ENCODE measurements at regions not wholly inside any gene's neighbourhood (a gene's known extent, or its start where the extent isn't known, plus 50 kb on each side); places are given as distances from the start of the nearest gene placed in this dataset.
"Not testable (repeated sequence)": the region's sequence is repeated elsewhere in the genome, so short reads cannot be mapped to it uniquely, and the experiment has no call there.

GRCh38 chr3:61445924-61446323, 115.4 kb upstream of the PTPRG start:
- no peak for DNase-seq

DNA sequence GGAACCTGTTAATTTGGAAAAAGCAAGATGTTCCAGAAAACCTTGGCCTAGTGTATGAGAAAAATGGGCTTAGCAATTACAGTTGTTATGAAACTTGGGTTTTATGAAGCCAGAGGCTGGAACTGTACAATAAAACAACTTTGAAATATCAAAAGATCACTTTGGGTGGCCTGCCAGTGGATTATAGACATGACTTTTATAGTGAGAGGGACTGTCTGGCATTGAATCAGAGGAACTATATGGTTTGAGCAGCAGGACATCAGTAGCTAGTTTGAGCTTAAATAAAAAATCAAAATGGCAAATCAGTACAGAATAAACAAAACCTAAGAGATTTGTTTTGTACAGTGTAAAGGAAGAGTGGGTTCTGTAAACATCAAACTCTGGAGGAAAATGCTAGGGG, 115.0 kb upstream of the PTPRG start:
- DNase-seq, result no peak

DNA sequence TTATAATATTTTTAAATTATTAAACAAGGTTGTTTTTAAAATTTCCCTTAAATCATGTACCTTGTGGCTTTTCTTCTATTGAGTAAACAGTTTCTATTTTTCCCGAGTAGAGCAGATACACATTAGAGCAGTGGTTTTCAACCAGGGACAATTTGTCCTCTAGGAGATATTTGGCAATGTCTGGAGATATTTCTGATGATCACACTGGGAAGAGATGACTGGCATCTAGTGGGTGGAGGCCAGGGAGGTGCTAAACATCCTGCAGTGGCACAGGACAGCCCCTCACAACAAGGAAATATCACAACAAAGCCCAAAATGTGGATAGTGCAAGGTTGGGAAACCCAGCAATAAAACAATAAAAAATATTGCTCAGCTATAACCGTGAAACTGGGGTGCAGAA, 113.0 kb upstream of the PTPRG start:
- no peak for DNase-seq

DNA sequence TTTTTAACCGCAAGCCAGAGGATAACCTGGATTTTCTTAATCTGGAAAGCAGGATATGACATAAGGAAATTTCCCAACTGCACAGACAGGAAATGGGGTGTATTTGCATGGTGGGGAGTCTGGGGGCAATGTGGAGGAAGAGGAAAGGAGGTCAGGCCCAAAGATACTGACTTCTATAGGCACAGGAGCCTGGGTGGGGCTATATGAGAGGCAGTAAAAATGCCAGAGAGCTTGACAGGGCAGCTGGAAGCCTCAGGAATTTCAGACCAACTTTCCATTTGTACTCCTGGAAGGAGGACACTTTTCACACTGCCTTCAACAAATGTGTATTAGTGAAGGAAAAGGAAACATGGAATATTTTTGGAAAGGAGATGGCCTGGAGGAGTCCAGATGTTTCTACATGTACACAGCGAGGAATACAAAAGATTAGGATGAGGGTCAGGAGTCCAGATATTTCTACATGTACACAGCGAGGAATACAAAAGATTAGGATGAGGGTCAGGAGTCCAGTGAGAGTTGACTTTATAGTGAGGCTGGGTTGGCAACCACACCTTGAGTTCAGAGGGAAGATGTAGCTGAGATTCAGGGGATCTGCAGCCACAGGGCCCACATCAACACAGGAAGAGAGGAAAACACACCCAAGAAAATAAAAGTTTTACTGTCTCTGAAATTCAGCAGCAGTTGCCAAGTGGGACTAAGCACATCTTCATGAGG, 111.9 kb upstream of the PTPRG start:
- no peak for DNase-seq

- DNase-seq, result no peak
Measured at GRCh38 chr3:61450866-61451265, 110.5 kb upstream of the PTPRG start.

GRCh38 chr3:61451841-61452240, 109.5 kb upstream of the PTPRG start:
- no peak for DNase-seq

DNA sequence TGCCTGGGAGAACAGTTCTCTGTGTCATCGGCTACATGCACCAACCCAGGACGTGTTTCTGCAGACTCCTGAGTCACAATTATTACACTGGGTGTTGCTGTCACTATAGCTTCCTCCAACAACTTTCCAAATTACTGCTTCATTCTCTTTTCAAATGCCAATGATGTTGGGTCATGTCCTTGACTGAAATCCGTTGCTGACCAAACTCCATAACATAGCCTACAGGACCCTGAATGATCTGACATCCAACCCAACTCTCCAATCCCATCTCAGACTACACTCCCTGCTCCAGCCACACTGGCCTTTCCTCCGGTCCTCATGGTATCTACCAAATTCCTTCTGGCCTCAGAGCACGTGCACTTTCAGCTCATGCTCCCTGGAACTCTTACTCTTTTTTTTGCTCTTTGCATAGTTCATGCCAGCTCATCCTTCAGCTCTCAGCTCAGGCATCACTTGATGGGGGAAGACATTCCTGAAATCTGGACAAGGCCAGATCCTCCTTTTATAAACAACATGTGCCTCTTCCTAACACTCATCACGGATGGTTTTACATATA, 108.8 kb upstream of the PTPRG start:
- DNase-seq, result no peak

DNA sequence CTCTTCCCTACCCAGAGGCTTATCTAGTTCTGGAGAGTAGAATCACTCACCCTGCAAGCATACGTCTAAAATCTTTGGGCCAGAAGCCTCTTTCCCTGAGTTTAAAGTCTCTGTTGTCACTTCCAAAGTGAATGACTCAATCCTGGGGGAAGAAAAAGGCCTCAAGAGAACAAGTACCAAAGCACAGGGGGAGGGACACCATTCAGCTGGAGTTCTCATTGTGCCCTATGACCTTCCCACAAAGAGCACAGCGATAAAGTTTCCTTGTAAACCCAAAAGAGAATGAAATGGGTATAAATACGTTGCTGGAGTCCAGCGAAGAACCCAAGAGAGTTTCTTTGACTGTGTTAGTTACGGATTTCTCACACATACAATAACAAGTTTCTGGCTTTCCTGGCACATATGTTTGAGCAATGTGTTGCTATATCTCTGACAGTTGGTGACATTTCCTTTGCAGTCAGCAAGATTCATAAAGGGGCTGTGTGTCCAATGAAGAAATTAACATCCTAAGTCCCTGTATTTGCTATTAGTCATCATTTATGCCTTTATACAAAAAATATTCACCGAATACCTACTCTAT, 107.3 kb upstream of the PTPRG start:
- DNase-seq, result no peak

GRCh38 chr3:61454801-61455200, 106.6 kb upstream of the PTPRG start:
- DNase-seq, result no peak

DNA sequence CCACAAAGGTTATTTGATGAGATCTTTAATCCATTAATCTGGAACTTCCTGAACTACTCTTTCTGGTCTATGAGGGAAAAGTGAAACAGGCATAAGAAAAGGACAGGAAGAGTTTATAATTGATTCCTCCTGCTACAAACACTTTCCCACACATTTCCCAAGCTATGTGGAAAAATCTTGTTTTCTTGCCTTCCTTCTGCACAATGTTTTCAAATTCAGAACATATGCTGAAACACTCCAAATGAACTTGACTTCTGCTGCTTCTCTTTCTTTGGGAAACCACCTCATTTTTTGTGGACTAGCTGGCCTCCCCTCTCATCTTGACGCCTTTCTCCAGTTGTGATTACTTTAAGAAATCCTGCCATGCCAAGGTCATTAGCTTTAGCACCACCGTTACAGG, 100.7 kb upstream of the PTPRG start:
- no peak for DNase-seq

DNA sequence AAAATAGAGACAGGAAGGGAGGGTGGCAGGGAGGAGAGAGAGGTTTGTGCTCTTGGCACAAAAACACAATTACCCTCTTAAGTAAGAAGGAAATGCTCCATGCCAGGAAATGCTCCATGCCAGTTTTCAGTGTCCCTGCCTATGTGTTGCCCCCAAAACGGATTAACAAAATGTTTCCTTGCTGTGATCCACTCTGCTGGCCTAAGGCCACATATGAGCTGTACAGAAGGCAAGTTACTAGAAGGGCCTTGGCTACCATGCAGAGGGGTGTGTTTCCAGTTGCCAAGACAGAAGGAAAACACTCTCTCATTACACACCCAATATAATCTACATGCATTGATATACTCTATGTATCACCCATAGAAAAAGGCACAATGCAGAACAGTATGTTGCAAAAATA, 98.2 kb upstream of the PTPRG start:
- DNase-seq, result no peak

GRCh38 chr3:61464518-61465140, 96.7 kb upstream of the PTPRG start:
- DNase-seq, result no peak

DNA sequence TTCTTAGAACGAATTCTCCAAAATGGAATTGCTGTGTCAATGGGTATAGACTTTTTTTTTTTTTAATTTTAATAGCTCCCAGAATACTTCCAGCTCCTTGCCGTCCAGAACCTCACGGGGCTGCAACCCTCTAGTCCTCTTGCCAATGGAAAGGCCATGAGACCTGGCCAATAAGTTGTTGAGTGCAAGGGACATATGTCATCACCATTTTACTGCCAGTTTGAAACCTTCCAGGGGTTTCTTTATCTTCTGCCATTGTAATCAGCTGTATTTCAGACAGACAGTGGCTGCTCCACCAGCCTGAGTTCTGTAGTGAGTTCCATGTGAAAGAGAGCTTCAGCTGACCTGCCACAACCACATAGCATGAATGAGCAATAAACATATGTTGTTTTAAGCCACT, 95.0 kb upstream of the PTPRG start:
- DNase-seq, result no peak

- no peak for DNase-seq
Measured at GRCh38 chr3:61483997-61484396, 77.4 kb upstream of the PTPRG start.

DNA sequence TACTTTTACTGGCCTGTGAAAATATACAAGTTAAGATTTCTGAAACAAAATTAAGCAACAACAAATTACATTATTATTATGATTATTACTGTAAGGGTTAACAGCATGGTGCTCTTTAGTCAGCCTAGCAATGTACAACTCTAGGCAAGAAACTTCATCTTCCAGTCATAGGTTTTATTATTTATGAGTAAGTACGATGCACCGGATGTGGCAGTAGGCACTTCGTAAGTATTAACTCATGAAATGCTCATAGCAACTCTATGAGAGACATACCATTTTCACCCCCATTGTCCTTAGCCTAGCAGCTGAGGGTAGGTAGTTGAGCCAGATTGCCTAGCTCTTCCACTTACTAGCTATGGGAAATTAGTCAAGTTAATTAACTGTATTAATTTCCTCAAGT, 68.0 kb upstream of the PTPRG start:
- no peak for DNase-seq

DNA sequence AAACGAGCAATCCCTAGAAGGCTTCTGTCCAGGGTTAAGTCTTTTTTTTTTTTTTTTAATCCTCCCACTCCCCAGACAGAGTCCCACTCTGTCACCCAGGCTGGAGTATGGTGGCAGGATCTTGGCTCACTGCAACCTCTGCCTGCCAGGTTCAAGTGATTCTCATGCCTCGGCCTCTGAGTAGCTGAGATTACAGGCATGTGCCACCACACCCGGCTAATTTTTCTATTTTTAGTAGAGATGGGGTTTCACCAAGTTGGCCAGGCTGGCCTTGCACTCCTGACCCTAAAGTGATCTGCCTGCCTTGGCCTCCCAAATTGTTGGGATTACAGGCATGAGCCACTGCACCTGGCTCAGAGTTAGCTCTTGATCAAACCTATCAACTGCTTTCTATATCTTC, 67.1 kb upstream of the PTPRG start:
- DNase-seq, result not testable (repeated sequence)

GRCh38 chr3:61497463-61497862, 63.9 kb upstream of the PTPRG start:
- no peak for DNase-seq

DNA sequence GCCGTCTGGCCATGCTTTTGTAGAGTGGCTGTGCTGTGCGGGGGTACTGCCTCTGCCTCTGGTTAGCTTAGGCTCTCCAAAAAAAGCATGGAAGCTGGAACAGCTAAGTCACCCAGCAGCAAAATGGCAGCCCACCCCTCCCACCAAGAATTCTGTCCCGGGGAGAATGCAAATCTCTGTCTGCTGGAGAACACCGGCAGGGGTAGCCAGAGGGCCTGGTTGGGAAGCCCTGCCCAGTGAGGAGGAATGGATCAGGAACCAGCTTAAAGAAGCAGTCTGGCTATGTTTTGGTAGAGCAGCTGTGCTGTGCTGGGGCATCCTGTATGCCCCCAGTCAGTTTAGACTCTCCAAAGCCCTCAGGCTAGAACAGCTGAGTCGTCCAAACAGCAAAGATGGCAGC, 56.2 kb upstream of the PTPRG start:
- DNase-seq, result no peak

DNA sequence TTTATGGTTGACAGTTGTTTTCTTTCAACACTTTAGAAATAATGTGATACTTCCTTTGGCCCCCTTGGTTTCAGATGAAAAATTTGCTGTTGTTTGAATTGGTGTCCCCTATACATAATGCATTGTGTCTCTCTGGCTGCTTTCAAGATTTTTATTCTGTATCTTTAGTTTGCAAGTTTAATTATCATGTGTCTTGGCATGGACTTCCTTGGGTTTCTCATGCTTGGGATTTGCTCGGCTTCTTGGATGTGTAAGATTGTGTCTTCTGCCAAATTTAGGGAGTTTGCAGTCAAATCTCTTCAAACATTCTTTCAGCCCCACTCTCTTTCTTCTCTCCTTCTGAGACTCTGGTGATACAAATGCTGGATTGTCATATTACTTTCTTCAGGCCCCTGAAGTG, 53.4 kb upstream of the PTPRG start:
- DNase-seq, result no peak

Data from NCI-H1694 treated with DMSO at 0.1 percent for 48 hours (cell line).